H9 (cell line): ENCODE measurements at regions not wholly inside any gene's neighbourhood (a gene's known extent, or its start where the extent isn't known, plus 50 kb on each side); places are given as distances from the start of the nearest gene placed in this dataset.

ENCODE experiments used
- DNase-seq: peaks from one replicate; pipeline ENCODE4 v3.0.0-alpha.2; 2017
- H2AFZ ChIP-seq: one replicate; pipeline ENCODE4 v1.6.1; 2013; ENCODE audit warnings: mild to moderate bottlenecking, low read length, control low read depth, moderate library complexity
- H2AK5ac ChIP-seq: 2 replicates; pipeline ENCODE4 v1.6.1; 2013; ENCODE audit warnings: low read length, control low read depth, mixed read lengths; ENCODE audit not compliant: insufficient read length
- H2BK120ac ChIP-seq: one replicate; pipeline ENCODE4 v1.6.1; 2013; ENCODE audit warnings: low read depth, mild to moderate bottlenecking, low read length, control low read depth, inconsistent platforms; ENCODE audit not compliant: poor library complexity, severe bottlenecking
- H2BK12ac ChIP-seq: 2 replicates; pipeline ENCODE4 v1.6.1; 2013; ENCODE audit warnings: low read length, control low read depth, mixed read lengths, low read depth; ENCODE audit not compliant: insufficient read length
- H2BK15ac ChIP-seq: 2 replicates; pipeline ENCODE4 v1.6.1; 2013; ENCODE audit warnings: low read depth, low read length, control low read depth
- H2BK20ac ChIP-seq: one replicate; pipeline ENCODE4 v1.6.1; 2013; ENCODE audit warnings: low read depth, mild to moderate bottlenecking, low read length, control low read depth, inconsistent platforms; ENCODE audit not compliant: poor library complexity, severe bottlenecking
- H2BK5ac ChIP-seq: 2 replicates; pipeline ENCODE4 v1.6.1; 2013; ENCODE audit warnings: low read length, control low read depth, mixed read lengths; ENCODE audit not compliant: insufficient read length
- H3K14ac ChIP-seq: 2 replicates; pipeline ENCODE4 v1.6.1; 2013; ENCODE audit warnings: low read length, control low read depth; ENCODE audit not compliant: insufficient read depth
- H3K18ac ChIP-seq: 2 replicates; pipeline ENCODE4 v1.6.1; 2013; ENCODE audit warnings: low read depth, mild to moderate bottlenecking, mixed read lengths, low read length, control low read depth; ENCODE audit not compliant: insufficient read length
- H3K23ac ChIP-seq: 2 replicates; pipeline ENCODE4 v1.6.1; 2013; ENCODE audit warnings: low read length, control low read depth, mixed read lengths, low read depth; ENCODE audit not compliant: insufficient read length
- H3K23me2 ChIP-seq: 2 replicates; pipeline ENCODE4 v1.6.1; 2013; ENCODE audit warnings: low read depth, mild to moderate bottlenecking, mixed read lengths, low read length, control low read depth; ENCODE audit not compliant: insufficient read length, poor library complexity, severe bottlenecking
- H3K27ac ChIP-seq: 2 replicates; pipeline ENCODE4 v1.5.1; 2013; ENCODE audit warnings: low read length, control low read depth, mixed read lengths, low read depth; ENCODE audit not compliant: insufficient read length
- H3K27me3 ChIP-seq: 2 replicates; pipeline ENCODE4 v1.6.1; 2013; ENCODE audit warnings: low read length, control low read depth, inconsistent platforms; ENCODE audit not compliant: insufficient read depth
- H3K4ac ChIP-seq: 2 replicates; pipeline ENCODE4 v1.6.1; 2013; ENCODE audit warnings: low read depth, mild to moderate bottlenecking, control low read depth, inconsistent platforms, low read length, moderate library complexity
- H3K4me1 ChIP-seq: 2 replicates; pipeline ENCODE4 v1.6.1; 2013; ENCODE audit warnings: low read length, control low read depth, inconsistent platforms; ENCODE audit not compliant: insufficient read depth
- H3K4me2 ChIP-seq: 2 replicates; pipeline ENCODE4 v1.6.1; 2013; ENCODE audit warnings: low read length, control low read depth, mixed read lengths; ENCODE audit not compliant: insufficient read length, insufficient read depth
- H3K56ac ChIP-seq: 2 replicates; pipeline ENCODE4 v1.6.1; 2013; ENCODE audit warnings: low read depth, mild to moderate bottlenecking, mixed read lengths, low read length, control low read depth; ENCODE audit not compliant: insufficient read length
- H3K79me1 ChIP-seq: 2 replicates; pipeline ENCODE4 v1.6.1; 2013; ENCODE audit warnings: low read depth, mild to moderate bottlenecking, moderate library complexity, low read length, control low read depth, inconsistent platforms; ENCODE audit not compliant: insufficient read depth, poor library complexity, severe bottlenecking
- H3K79me2 ChIP-seq: 2 replicates; pipeline ENCODE4 v1.6.1; 2013; ENCODE audit warnings: low read length, control low read depth, inconsistent platforms; ENCODE audit not compliant: insufficient read depth
- H3K9ac ChIP-seq: 2 replicates; pipeline ENCODE4 v1.6.1; 2013; ENCODE audit warnings: low read length, control low read depth, mixed read lengths; ENCODE audit not compliant: insufficient read length; ENCODE audit errors: extremely low read depth
- H3K9me3 ChIP-seq: one replicate; pipeline ENCODE4 v1.6.1; 2013; ENCODE audit warnings: low read depth, low read length, inconsistent platforms; ENCODE audit not compliant: control insufficient read depth
- H3T11ph ChIP-seq: one replicate; pipeline ENCODE4 v1.6.1; 2013; ENCODE audit warnings: mild to moderate bottlenecking, low read length, control low read depth, inconsistent platforms
- H4K20me1 ChIP-seq: one replicate; pipeline ENCODE4 v1.6.1; 2013; ENCODE audit not compliant: control insufficient read depth, insufficient read length, insufficient read depth
- H4K5ac ChIP-seq: 2 replicates; pipeline ENCODE4 v1.6.1; 2013; ENCODE audit warnings: low read depth, mild to moderate bottlenecking, mixed read lengths, low read length, control low read depth; ENCODE audit not compliant: insufficient read length
- H4K8ac ChIP-seq: replicated peaks from 2 replicates; pipeline ENCODE4 v1.6.1; 2013; ENCODE audit warnings: low read length, control low read depth, mixed read lengths, low read depth; ENCODE audit not compliant: insufficient read length
- H4K91ac ChIP-seq: 2 replicates; pipeline ENCODE4 v1.6.1; 2013; ENCODE audit warnings: low read depth, mild to moderate bottlenecking, moderate library complexity, mixed read lengths, low read length, control low read depth; ENCODE audit not compliant: insufficient read length
- H3K27ac Mint-ChIP-seq, 3 experiments: 2 replicates in 2 of 3; 3 replicates in 1 of 3; pipeline ENCODE4 v1.8.0; 2020 to 2021; ENCODE audit warnings: mixed read lengths in 3 of 3, mild to moderate bottlenecking in 1 of 3, moderate library complexity in 1 of 3
- H3K27me3 Mint-ChIP-seq: 2 replicates; pipeline ENCODE4 v1.8.0; 2021; ENCODE audit warnings: low read depth, mild to moderate bottlenecking, moderate library complexity, mixed read lengths
- H3K36me3 Mint-ChIP-seq, 3 experiments: 2 replicates in 2 of 3; 3 replicates in 1 of 3; pipeline ENCODE4 v1.8.0; 2020 to 2021; ENCODE audit warnings: low read depth in 3 of 3, mixed read lengths in 3 of 3; ENCODE audit not compliant: insufficient read depth in 1 of 3
- H3K4me1 Mint-ChIP-seq, 2 experiments: 2 replicates each; pipeline ENCODE4 v1.8.0; 2020; ENCODE audit warnings: mixed read lengths in 2 of 2
- H3K4me3 Mint-ChIP-seq, 2 experiments: 2 replicates in 1 of 2; 3 replicates in 1 of 2; pipeline ENCODE4 v1.8.0; 2020 to 2021; ENCODE audit warnings: mild to moderate bottlenecking in 2 of 2, mixed read lengths in 2 of 2, moderate library complexity in 1 of 2
- H3K9me3 Mint-ChIP-seq, 2 experiments: 2 replicates in 1 of 2; 3 replicates in 1 of 2; pipeline ENCODE4 v1.8.0; 2020; ENCODE audit warnings: mild to moderate bottlenecking in 2 of 2, mixed read lengths in 2 of 2, moderate library complexity in 1 of 2
- WGBS: extraction: QIAGEN DNeasy Blood & Tissue Kit; methylation state at CpG from one replicate; pipeline ENCODE4 v1.1.7; 2013; ENCODE audit warnings: missing lambda C conversion rate, low lambda C conversion rate, mixed read lengths; ENCODE audit not compliant: insufficient read length; ENCODE audit errors: extremely low coverage; 5-methylcytosine and 5-hydroxymethylcytosine counted together
- TF ChIP-seq, protein P1 (sequence below): fragments of 200-600 bp; sonication (generic); conservative IDR thresholded peaks from 3 replicates; pipeline ENCODE4 v1.8.0; 2021; ENCODE audit warnings: antibody characterized with exemption, mild to moderate bottlenecking

GRCh38 chr4:30553706-30554105 is 166.5 kb upstream of the PCDH7 start:
- no peaks in the 10 kb centered on the region for H3K9me3 ChIP-seq
- H2BK20ac ChIP-seq = no peak overlapping the region
- TF ChIP-seq, protein P1, sequence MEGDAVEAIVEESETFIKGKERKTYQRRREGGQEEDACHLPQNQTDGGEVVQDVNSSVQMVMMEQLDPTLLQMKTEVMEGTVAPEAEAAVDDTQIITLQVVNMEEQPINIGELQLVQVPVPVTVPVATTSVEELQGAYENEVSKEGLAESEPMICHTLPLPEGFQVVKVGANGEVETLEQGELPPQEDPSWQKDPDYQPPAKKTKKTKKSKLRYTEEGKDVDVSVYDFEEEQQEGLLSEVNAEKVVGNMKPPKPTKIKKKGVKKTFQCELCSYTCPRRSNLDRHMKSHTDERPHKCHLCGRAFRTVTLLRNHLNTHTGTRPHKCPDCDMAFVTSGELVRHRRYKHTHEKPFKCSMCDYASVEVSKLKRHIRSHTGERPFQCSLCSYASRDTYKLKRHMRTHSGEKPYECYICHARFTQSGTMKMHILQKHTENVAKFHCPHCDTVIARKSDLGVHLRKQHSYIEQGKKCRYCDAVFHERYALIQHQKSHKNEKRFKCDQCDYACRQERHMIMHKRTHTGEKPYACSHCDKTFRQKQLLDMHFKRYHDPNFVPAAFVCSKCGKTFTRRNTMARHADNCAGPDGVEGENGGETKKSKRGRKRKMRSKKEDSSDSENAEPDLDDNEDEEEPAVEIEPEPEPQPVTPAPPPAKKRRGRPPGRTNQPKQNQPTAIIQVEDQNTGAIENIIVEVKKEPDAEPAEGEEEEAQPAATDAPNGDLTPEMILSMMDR = no peak
- H3K27me3 ChIP-seq = no peaks in the 10 kb centered on the region
- no peak overlapping the region for H2BK12ac ChIP-seq
- Mint-ChIP-seq H3K27me3 (no peaks in the 10 kb centered on the region), H3K36me3 (peaks cover 0 to 5% (median 4%) of the 10 kb centered on the region in 3 experiments; a peak in 3 of 7 replicates), H3K9me3 (peaks cover 5 to 6% of the 10 kb centered on the region in 2 experiments; a peak in 2 of 5 replicates), H3K27ac (no peak overlapping the region), H3K4me1 (no peaks in the 10 kb centered on the region), H3K4me3 (no peak overlapping the region)
- H3K9ac ChIP-seq = no peak overlapping the region
- no peak for DNase-seq
- no peak overlapping the region for H2BK5ac ChIP-seq
- H3K4ac ChIP-seq = no peak overlapping the region
- H3K79me1 ChIP-seq = no peaks in the 10 kb centered on the region
- H3K18ac ChIP-seq = no peak overlapping the region
- no peaks in the 10 kb centered on the region for H4K20me1 ChIP-seq
- H4K91ac ChIP-seq = no peak overlapping the region
- H3K23ac ChIP-seq = no peak overlapping the region
- H2BK15ac ChIP-seq = no peak overlapping the region
- H3K79me2 ChIP-seq = no peaks in the 10 kb centered on the region
- no peak overlapping the region for H2AK5ac ChIP-seq
- H2BK120ac ChIP-seq = no peak overlapping the region
- no peak overlapping the region for H3K14ac ChIP-seq
- H3K56ac ChIP-seq = no peak overlapping the region
- no peak overlapping the region for H2AFZ ChIP-seq
- H3K23me2 ChIP-seq = no peaks in the 10 kb centered on the region
- H4K5ac ChIP-seq = no peak overlapping the region
- no peak overlapping the region for H3K27ac ChIP-seq
- no peak overlapping the region for H3K4me2 ChIP-seq
- WGBS = no CpG with 5 or more reads among the region's 1 CpG
- no peak overlapping the region for H4K8ac ChIP-seq
- H3T11ph ChIP-seq = no peak overlapping the region
- no peaks in the 10 kb centered on the region for H3K4me1 ChIP-seq
